Skeletal muscle tissue (tissue), 3 donors: ENCODE measurements at regions not wholly inside any gene's neighbourhood (a gene's known extent, or its start where the extent isn't known, plus 50 kb on each side); places are given as distances from the start of the nearest gene placed in this dataset.
"Not testable (repeated sequence)": the region's sequence is repeated elsewhere in the genome, so short reads cannot be mapped to it uniquely, and the experiment has no call there.

Experiments
- H3K27ac ChIP-seq: one replicate; pipeline ENCODE4 v1.7.0; 2013; ENCODE audit warnings: mild to moderate bottlenecking, low read depth, low read length, inconsistent platforms
- H3K27me3 ChIP-seq, 3 donors: one replicate each; pipeline ENCODE4 v1.7.0; 2013; ENCODE audit warnings: low read length in 3 of 3; ENCODE audit not compliant: control insufficient read depth in 3 of 3, insufficient read depth in 3 of 3
- H3K36me3 ChIP-seq, 3 donors: one replicate each; pipeline ENCODE4 v1.7.0; 2013; ENCODE audit warnings: low read length in 3 of 3; ENCODE audit not compliant: control insufficient read depth in 3 of 3, insufficient read depth in 3 of 3
- H3K4me1 ChIP-seq, 3 donors: one replicate each; pipeline ENCODE4 v1.7.0; 2013; ENCODE audit warnings: low read length in 3 of 3, mild to moderate bottlenecking in 3 of 3; ENCODE audit not compliant: control insufficient read depth in 3 of 3, insufficient read depth in 3 of 3
- H3K4me3 ChIP-seq, 3 donors: one replicate each; pipeline ENCODE4 v1.7.0; 2013; ENCODE audit warnings: low read length in 3 of 3
- H3K9ac ChIP-seq, 3 donors: one replicate each; pipeline ENCODE4 v1.7.0; 2013; ENCODE audit warnings: low read length in 3 of 3, mild to moderate bottlenecking in 3 of 3, moderate library complexity in 2 of 3, low read depth in 1 of 3
- H3K9me3 ChIP-seq, 3 donors: one replicate each; pipeline ENCODE4 v1.7.0; 2013; ENCODE audit warnings: low read length in 3 of 3; ENCODE audit not compliant: control insufficient read depth in 3 of 3
- donor health status: Osteomylitis.

DNA sequence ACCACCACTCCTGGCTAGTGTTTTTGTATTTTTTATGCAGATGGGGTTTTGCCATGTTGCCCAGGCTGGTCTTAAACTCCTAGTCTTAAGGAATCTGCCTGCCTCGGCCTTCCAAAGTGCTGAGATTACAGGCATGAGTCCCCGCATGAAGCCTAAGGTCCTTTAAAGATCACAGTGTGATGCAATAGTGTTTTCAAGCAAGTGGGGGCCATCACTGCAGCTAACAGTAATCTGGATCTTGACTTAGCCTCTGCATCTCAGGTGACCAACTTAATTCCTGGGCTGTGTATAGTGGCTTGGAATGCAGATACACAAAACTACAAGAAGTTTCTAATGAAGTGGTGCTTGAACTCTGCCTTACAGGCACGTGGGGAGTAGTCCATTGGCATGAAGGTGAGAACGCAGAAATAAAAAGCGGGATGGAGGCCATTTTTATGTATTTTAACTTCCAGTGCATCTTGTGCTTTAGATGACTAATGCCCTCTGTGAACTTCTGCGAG, 334.4 kb upstream of the SPRED2 start:
- Histone ChIP-seq H3K4me3 (no peak overlapping the region), H3K27me3 (peaks cover 0 to 4% (median 0%) of the 10 kb centered on the region in 3 donors), H3K27ac (no peak overlapping the region), H3K36me3 (no peaks in the 10 kb centered on the region), H3K9ac (no peak overlapping the region), H3K9me3 (no peaks in the 10 kb centered on the region), H3K4me1 (no peaks in the 10 kb centered on the region)

DNA sequence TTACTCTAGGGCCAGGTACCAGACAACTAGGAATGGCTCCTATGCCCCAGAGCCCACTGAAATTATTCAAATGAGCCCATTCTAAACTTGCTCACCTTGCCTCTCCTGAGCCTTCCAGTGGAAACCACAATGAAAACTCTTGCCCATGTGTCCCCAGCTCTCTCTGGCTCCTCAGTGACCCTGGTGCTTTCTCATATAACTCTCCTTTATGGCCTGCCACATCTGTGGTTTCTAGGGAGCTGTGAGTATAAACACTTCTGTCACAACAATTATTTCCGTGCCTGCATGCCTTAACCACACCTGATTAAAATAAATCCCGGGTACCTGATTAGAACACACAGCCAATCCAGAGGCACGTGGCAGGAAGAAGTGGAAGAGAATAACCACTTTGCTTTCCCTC, 333.0 kb upstream of the SPRED2 start:
- no peak overlapping the region for H3K27ac ChIP-seq
- no peaks in the 10 kb centered on the region for H3K9me3 ChIP-seq
- no peak overlapping the region for H3K9ac ChIP-seq
- H3K4me3 ChIP-seq: no peak overlapping the region
- no peaks in the 10 kb centered on the region for H3K36me3 ChIP-seq
- peaks cover 0 to 4% (median 0%) of the 10 kb centered on the region in 3 donors for H3K27me3 ChIP-seq
- no peaks in the 10 kb centered on the region for H3K4me1 ChIP-seq

DNA sequence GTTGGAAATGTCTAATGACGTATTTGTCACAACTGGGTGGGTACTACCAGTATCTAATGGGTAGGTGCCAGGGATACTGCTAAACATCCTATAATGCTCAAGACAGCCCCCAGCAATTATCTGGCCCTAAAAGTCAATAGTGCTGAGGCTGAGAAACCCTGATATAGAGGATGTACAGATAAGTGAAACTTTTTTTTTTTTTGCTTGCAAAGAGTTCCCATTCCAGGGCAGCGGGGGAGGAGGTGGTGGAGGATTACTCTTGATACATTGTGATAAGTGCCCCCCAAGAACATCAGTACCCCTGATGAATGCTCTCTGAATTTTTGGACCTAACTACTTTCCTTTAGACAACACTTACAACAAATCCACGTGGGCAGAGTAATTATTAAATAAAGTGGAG, 329.7 kb upstream of the SPRED2 start:
- no peaks in the 10 kb centered on the region for H3K9me3 ChIP-seq
- H3K36me3 ChIP-seq: no peaks in the 10 kb centered on the region
- H3K27ac ChIP-seq: no peak overlapping the region
- H3K27me3 ChIP-seq: peaks cover 0 to 4% (median 0%) of the 10 kb centered on the region in 3 donors
- H3K9ac ChIP-seq: no peak overlapping the region
- H3K4me1 ChIP-seq: no peaks in the 10 kb centered on the region
- no peak overlapping the region for H3K4me3 ChIP-seq

DNA sequence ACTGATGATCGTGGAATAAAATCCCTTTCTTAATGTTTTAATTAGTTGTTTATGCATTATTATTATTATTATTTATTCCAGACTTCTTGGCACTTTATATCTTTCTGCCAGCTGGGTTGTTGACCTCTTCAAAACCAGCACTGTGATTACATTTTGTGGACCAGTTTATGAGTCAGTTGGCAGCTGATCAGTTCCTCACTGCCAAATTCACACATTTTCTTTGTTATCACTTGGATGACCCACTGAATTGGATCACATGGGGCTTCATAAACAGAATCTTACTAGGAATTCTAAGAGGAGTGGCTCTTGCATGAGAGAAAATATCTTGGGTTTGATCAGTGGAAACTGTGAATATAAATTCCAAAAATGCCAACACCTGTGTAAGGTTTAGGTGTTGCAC, 321.8 kb upstream of the SPRED2 start:
- no peak overlapping the region for H3K4me3 ChIP-seq
- H3K9me3 ChIP-seq: no peaks in the 10 kb centered on the region
- no peaks in the 10 kb centered on the region for H3K27me3 ChIP-seq
- no peak overlapping the region for H3K27ac ChIP-seq
- no peak overlapping the region for H3K9ac ChIP-seq
- peaks cover 4 to 9% (median 4%) of the 10 kb centered on the region in 3 donors for H3K4me1 ChIP-seq
- H3K36me3 ChIP-seq: no peaks in the 10 kb centered on the region

DNA sequence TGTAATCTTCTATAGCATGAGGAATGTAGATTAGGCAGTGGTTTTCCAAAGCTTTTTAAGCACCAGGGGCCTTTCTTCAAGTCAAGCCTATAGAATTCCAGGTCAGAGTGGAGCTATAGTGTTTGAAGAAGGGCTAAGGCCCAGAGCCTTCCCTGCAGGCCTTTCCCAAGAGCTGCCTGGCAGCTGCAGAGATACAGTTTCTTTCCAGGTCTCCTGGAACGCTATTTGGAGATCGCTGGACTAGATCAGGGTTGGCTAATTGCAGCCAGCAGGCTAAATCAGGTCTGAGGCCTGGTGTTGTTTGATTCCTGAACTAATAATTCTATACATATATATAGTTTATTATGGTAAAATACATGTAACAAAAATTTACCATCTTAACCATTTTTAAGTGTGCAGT, 319.0 kb upstream of the SPRED2 start:
- no peaks in the 10 kb centered on the region for H3K9me3 ChIP-seq
- H3K4me3 ChIP-seq: peak overlapping the region in 1 of 3 donors; percentile 24
- H3K9ac ChIP-seq: peak overlapping the region in 1 of 3 donors; percentile 21
- H3K27me3 ChIP-seq: no peaks in the 10 kb centered on the region
- peaks cover 7 to 10% (median 9%) of the 10 kb centered on the region in 3 donors for H3K4me1 ChIP-seq
- H3K36me3 ChIP-seq: no peaks in the 10 kb centered on the region
- H3K27ac ChIP-seq: no peak overlapping the region

DNA sequence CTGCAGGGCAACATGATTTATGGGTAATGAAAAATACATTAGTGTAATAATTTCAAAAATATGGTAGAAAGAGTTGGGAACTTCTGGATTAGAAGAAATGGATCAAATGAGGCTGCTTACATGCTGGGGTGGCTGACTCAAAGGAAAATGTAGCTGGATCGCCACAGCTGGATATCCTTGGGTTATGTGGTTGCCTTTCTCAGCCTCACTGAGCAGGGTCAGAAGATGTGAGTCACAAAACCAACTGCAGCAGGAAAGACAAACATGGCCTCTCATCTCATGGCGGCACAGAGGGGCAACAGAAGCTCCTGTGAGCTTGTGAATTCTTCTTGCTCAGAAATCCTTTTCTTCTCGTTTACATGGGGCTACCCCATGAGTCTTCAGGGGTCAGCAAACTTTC, 317.1 kb upstream of the SPRED2 start:
- Histone ChIP-seq H3K4me1 (peaks cover 7 to 10% (median 9%) of the 10 kb centered on the region in 3 donors), H3K27ac (no peak overlapping the region), H3K36me3 (no peaks in the 10 kb centered on the region), H3K4me3 (no peak overlapping the region), H3K27me3 (no peaks in the 10 kb centered on the region), H3K9ac (no peak overlapping the region), H3K9me3 (no peaks in the 10 kb centered on the region)

DNA sequence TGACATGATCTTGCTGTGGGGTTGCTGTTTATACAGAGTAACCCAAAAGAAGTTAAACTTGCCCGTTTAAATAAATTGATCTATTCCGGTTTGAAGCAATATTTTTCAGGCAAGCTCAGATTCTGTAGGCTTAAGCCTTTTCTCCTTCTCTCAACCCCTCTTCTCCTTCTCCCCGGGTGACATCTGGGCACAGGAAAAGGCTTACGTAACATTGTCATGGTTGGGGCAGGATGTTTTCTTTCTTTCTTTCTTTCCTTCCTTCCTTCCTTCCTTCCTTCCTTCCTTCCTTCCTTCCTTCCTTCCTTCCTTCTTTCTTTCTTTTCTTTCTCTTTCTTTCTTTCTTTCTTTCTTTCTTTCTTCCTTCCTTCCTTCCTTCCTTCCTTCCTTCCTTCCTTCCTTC, 315.5 kb upstream of the SPRED2 start:
- H3K27me3 ChIP-seq, H3K9ac ChIP-seq, H3K9me3 ChIP-seq, H3K27ac ChIP-seq, H3K36me3 ChIP-seq, H3K4me3 ChIP-seq: not testable (repeated sequence)
- peaks cover 7 to 10% (median 9%) of the 10 kb centered on the region in 3 donors for H3K4me1 ChIP-seq

DNA sequence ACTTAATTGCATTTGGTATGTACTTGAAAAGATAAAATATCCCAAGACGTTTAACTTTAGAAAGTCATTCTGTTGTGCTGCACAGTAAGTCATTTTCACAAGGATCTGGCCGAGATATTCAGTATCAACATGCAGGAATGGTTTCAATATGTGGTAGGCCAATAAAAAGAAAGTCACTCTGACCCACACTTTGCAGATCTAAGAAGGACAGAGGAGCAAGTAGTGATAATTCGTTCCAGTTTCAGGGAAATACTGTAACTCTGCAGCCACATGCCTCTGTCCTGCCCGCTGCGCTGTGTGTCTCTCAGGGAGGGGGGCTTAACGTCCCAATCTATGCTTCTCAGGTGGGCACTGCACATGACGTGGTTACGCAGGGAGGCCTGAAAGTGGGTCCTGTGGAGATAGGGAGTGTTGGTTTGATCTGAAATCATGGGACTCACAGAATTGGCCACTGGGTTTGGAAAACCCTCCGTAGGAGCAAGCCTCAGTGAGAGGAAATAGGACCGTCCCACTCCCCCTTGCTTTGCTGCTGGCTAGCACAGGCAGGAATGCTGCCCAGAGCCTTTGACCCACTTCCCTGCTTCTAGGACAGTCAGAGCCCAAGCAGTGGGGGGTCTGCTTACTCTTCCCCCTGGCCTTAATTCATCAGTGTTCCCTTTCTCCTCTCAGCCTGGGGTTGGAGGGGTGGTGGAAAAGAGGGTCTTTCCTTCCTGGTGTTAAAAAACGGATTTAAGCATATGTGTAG, 314.7 kb upstream of the SPRED2 start:
- Histone ChIP-seq H3K9me3 (no peaks in the 10 kb centered on the region), H3K4me3 (no peak overlapping the region), H3K27ac (no peak overlapping the region), H3K4me1 (peaks cover 7 to 10% (median 9%) of the 10 kb centered on the region in 3 donors), H3K27me3 (no peaks in the 10 kb centered on the region), H3K36me3 (no peaks in the 10 kb centered on the region), H3K9ac (no peak overlapping the region)

DNA sequence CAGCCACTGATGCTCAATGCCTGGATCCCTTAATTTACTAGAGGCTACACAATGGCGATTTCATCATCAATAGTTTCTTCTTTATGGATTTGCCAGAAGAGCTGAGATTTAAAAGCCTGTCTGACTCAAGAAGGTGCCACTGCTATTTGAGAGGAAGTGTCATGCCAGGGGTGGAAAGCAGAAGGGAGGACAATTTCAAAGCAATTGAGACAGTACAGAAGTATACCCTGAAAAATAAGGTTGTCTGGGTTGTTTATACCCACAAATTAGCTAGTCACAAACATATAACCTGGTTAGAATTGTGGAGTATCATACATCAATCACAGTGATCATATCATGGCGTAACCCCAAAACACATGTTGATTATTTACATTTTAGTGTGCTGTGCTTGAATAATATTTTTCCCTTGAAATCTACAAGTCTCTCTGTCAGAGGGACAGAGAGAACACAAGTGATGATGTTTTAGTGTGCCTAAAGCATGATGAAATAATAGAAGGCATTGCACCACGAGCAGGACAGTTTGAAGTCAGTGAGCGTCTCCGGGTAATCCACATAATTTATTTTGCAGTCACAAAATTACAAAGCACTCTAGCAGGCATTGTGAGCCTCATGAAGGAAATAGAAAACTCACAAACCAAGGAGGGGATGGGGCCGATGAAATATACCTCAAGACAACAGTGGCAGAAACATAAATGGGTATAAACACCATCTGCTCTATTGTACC, 312.2 kb upstream of the SPRED2 start:
- H3K9ac ChIP-seq: no peak overlapping the region
- H3K4me3 ChIP-seq: no peak overlapping the region
- peaks cover 0 to 6% (median 4%) of the 10 kb centered on the region in 3 donors for H3K4me1 ChIP-seq
- H3K27ac ChIP-seq: no peak overlapping the region
- H3K36me3 ChIP-seq: no peaks in the 10 kb centered on the region
- no peaks in the 10 kb centered on the region for H3K27me3 ChIP-seq
- no peaks in the 10 kb centered on the region for H3K9me3 ChIP-seq

DNA sequence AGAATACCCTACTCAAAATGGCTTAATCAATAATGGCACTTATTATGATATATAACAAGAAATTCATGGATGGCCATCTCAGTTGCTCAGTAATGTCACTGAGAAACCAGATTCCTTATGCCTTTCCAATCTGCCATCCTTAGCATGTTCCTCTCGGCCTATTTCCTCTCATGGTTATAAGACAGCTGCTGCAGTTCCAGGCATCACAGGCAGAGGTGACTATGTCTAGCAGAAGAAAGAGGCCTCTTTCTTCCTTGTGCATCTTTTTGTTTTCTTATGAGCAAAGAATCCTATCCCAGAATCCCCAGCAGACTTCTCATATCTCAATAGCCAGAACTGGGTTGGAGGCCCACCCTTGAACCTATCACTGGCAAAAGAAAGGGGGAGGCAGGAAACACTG, 310.6 kb upstream of the SPRED2 start:
- H3K4me3 ChIP-seq: no peak overlapping the region
- no peaks in the 10 kb centered on the region for H3K9me3 ChIP-seq
- no peak overlapping the region for H3K9ac ChIP-seq
- H3K27me3 ChIP-seq: no peaks in the 10 kb centered on the region
- H3K4me1 ChIP-seq: peaks cover 0 to 6% (median 4%) of the 10 kb centered on the region in 3 donors
- no peaks in the 10 kb centered on the region for H3K36me3 ChIP-seq
- no peak overlapping the region for H3K27ac ChIP-seq
